NCI-H524 treated with DMSO at 0.1 percent for 48 hours (cell line): ENCODE measurements at regions not wholly inside any gene's neighbourhood (a gene's known extent, or its start where the extent isn't known, plus 50 kb on each side); places are given as distances from the start of the nearest gene placed in this dataset.

Source experiments
- DNase-seq: peaks from one replicate; lab custom pipeline; 2025; lab: John Stamatoyannopoulos, UW

GRCh38 chr1:115233598-115233997, 104.5 kb downstream of the NGF start:
- DNase-seq = no peak

- DNase-seq = no peak
Observed at GRCh38 chr1:115230281-115230680, 107.8 kb downstream of the NGF start.

- DNase-seq = no peak
Observed at GRCh38 chr1:115229016-115229415, 109.0 kb downstream of the NGF start.

GRCh38 chr1:115228191-115228590, 109.9 kb downstream of the NGF start:
- DNase-seq = no peak

GRCh38 chr1:115227346-115228082, 110.5 kb downstream of the NGF start:
- no peak for DNase-seq

- no peak for DNase-seq
Observed at GRCh38 chr1:115225993-115226685, 111.9 kb downstream of the NGF start.

GRCh38 chr1:115224636-115225035, 113.4 kb downstream of the NGF start:
- DNase-seq = no peak

GRCh38 chr1:115222616-115223402, 115.2 kb downstream of the NGF start:
- DNase-seq = no peak

- DNase-seq = no peak
Observed at GRCh38 chr1:115220340-115221270, 117.4 kb downstream of the NGF start.

- no peak for DNase-seq
Observed at GRCh38 chr1:115219927-115220326, 118.1 kb downstream of the NGF start.

- no peak for DNase-seq
Observed at GRCh38 chr1:115218699-115219098, 119.3 kb downstream of the NGF start.

- DNase-seq = no peak
Observed at GRCh38 chr1:115218034-115218405, 120.0 kb downstream of the NGF start.

- no peak for DNase-seq
Observed at GRCh38 chr1:115217150-115218033, 120.7 kb downstream of the NGF start.

- no peak for DNase-seq
Observed at GRCh38 chr1:115215703-115216521, 122.1 kb downstream of the NGF start.

- no peak for DNase-seq
Observed at GRCh38 chr1:115215110-115215509, 122.9 kb downstream of the NGF start.

- no peak for DNase-seq
Observed at GRCh38 chr1:115214098-115214497, 124.0 kb downstream of the NGF start.

- DNase-seq = no peak
Observed at GRCh38 chr1:115213130-115213529, 123.8 kb upstream of the TSPAN2 start.

GRCh38 chr1:115211071-115211745, 121.9 kb upstream of the TSPAN2 start:
- DNase-seq = no peak

GRCh38 chr1:115210302-115210711, 121.0 kb upstream of the TSPAN2 start:
- no peak for DNase-seq
